ENCODE measurements at regions not wholly inside any gene's neighbourhood (a gene's known extent, or its start where the extent isn't known, plus 50 kb on each side); places are given as distances from the start of the nearest gene placed in this dataset.
A peak's percentile ranks its signal among the peaks of the same experiment; 100 is the strongest.
"Not testable (repeated sequence)": the region's sequence is repeated elsewhere in the genome, so short reads cannot be mapped to it uniquely, and the experiment has no call there.

DNA sequence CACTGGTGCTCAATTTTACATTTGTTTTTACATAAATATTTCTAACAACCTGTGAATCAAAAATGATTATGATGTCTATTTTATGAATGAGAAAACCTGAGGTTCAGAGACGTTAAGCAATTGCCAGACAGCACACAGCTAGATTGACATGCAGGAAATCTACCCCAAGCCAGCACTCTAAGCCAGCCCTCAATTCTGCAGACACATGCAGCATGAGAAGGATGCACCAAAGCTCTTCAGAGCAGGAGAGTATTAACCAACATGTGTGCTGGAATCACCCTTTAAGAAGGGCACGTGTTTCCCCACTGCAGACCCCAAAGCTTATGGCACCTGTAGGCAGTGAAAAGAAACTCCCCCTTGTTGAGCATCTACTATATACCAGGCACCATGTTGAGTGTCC, 126.1 kb upstream of the ARHGEF3 start:
- DNase-seq (ENCODE audit: low read depth in 2 of 2, low spot score in 1 of 2) = no peak

DNA sequence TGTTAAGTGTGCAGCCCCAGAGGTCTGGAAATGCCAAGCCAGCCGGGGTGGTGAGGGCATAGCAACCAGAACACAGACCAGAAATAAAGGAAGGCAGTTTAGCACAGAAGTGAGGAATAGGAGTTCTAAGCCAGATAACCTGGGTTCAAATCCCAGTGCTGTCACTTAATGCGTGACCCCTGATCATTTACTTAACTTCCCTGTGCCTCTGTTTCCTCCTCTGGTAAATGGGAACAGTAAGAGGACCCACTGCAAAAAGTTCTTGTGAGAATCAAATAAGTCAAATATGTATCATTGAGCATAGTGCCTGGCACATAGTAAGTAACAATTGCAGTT, 125.2 kb upstream of the ARHGEF3 start:
- DNase-seq (ENCODE audit: low read depth in 2 of 2, low spot score in 1 of 2) = no peak

DNA sequence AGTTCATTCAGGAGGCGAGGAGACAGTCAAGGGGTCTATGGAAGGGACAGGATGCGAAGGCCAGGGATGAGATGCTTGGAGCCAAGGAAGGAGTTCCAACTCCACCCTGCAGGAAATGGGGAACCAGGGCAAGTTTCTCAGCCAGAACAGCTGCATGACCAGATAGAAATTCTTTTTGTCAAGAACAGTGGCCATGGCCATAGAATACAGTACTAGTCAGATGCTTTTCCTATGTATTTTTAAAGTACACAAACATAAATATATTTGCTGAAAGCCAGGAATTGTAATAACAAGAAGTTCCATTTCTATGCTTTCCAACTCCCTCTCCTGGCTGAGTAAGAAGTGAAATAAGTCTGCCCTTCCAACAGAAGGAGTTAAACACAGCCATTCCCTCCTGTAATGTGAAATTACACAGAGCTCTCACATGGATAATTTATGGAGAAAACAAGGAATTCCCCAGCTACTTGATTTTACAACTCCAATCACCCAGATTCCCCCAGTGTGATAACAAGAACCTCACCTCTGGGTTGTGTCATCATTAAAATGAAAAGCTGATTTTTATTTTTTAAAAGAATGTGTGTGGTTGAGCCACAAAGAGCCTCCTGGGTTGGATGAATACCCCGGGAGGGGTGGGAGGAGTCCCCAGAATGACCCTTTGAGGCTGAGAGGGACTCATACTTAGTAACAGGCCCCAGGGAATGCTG, 124.6 kb upstream of the ARHGEF3 start:
- no peak for DNase-seq (ENCODE audit: low read depth in 2 of 2, low spot score in 1 of 2)

DNA sequence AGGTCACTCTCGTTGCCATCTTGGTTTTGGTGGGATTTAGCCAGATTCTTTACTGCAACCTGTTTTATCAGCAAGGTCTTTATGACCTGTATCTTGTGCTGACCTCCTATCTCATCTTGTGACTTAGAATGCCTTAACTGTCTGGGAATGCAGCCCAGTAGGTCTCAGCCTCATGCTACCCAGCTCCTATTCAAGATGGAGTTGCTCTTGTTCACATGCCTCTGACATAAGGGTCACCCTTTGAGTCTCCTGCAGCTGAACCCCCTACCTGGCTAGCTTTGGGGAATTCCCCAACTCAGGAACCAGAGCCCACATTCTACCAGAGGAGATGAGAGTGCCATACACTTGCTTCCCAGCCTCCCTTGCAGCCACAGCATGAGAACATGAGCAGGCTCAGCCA, 123.0 kb upstream of the ARHGEF3 start:
- not testable (repeated sequence) for DNase-seq (ENCODE audit: low read depth in 2 of 2, low spot score in 1 of 2)

DNA sequence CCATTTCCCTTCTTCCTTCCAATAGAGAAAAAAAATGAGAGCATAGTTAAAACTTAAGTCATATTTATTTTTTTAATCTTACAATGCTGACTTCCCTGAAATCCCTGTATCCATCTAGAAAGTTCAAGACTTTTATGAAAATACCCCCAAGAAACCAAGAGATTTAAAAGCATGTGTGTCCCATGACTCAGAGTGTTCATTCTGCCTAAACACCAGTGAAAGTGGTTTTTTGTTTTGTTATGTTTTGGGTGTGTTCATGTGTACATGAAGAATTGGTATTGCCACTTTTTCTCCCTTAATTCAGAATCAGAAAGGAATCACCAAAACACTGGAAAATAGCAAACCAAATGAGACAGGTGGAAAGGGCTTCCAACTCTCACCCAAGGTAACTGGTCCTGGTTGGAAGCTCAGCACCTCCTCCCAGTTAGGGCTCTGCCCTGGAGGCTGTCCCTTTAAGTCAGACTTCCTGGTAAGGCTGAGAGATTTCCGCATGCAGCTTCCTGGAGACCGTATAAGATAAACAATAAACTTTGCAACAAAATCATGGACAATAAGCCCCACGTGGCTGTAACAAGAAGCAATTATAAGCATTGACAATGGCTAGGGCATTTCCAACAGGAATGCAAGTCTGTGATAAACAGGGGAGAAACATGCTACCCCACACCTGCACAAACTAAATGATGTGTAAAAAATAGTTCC, 121.9 kb upstream of the ARHGEF3 start:
- peak; percentile 6 to 15 for DNase-seq (ENCODE audit: low read depth in 2 of 2, low spot score in 1 of 2)

DNA sequence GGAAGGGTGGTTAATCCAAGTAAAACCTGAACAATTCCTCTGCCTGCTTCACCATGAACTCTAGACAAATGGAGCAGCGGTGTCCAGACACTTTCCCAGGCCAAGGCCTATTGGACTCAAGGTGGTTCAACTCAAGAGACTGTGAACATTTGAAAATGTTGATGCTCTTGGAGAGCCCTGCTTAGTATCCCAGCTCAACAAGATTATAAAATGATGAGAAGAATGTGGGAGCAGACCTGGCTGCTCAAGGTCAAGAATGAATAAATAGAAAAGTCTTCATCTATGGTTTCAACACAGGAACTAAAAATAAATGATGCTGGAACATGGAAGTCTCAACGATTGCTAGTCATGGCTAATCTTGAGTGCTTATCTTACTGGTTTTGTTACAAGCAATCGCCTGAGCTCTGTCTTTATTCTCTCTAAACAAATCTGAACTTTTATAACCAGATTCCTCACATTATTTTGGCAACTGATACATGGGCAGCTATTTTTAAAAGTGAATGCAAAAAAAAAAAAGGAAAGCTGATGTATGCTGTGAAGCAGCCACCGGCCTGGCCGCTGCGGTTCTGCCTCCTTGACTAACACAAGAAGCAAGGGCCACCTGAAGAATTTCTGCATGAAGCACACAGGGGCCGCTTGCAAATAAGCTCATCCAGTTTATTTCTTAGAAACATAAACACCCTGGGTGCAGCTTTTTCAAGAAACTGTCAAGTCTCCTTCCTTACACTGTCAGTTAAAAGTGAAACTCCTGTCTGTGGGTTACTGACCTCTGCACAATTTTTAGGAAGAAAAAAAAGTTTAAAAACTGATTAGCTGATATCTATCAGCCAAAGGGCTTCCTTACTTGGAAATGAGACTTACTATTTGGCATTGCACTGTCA, 120.1 kb upstream of the ARHGEF3 start:
- no peak for DNase-seq (ENCODE audit: low read depth in 2 of 2, low spot score in 1 of 2)

DNA sequence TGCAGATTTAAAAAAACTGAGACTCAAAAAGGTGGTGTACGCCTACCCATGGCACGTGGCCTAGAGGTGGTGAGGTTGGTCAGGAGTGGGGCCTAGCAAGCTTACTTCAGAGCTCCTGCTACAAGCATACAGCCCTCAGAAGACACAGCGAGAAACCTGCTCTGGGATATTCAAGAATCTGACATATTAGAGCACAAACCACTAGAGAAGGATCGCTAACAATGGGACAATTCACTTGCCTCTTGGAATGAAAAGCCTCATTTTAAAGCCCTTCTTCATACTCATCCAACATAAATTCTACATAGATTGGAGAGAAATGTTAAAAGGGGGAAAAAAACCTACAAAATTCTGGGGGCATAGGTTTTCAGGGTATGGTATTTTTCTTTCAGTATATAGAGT, 118.0 kb upstream of the ARHGEF3 start:
- DNase-seq (ENCODE audit: low read depth in 2 of 2, low spot score in 1 of 2) = no peak

DNA sequence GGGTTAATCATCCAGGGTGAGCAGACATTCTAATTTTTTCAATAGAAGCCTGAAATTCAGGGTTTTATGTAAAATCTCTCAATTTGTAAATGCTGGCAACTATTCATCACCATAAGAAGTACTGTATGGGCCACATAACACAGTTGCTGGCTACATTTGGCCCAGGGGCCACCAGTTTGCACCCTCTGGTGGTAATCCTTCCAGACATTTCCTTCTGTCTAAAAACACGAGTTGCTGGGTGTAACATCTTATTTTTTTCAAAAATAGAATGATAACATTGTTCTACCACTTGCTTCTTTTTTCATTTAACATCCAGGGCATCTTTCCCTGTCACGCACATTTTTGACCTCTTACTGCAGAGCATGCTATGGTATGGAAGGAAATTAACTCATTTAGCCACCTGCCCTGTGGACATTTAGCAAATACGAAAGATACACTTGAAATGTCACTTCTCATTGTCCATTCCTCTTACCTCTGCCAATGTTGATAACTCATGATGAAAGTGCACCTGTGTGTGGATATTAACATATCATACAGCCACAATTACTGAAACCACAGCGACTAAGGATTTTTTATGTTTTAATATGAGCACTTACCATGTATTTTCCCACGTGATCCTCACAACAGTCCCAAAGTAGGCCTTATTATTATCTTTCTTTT, 117.5 kb upstream of the ARHGEF3 start:
- no peak for DNase-seq (ENCODE audit: low read depth in 2 of 2, low spot score in 1 of 2)

DNA sequence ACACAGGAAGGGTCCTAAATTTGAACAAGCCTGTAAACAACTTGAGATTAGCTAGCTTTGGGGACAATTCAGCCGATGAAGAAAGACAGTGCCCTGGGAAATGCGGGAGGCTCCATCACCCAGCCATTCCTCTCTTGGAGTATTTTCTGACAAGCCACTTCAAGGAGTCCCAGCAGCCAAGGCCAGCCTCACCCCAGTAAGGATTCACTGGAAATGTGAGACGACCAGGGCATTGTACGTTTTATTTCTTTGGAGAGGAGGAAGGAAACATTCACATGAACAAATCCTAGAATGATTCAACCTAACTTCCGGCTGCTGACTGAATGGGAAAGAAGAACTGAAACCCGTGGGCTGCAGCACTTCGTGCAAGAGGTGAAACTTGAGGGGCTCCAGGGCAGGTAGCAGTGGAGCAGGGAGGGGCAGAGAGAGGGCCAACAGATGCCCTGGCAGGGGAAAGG, 116.4 kb upstream of the ARHGEF3 start:
- DNase-seq (ENCODE audit: low read depth in 2 of 2, low spot score in 1 of 2) = no peak

DNA sequence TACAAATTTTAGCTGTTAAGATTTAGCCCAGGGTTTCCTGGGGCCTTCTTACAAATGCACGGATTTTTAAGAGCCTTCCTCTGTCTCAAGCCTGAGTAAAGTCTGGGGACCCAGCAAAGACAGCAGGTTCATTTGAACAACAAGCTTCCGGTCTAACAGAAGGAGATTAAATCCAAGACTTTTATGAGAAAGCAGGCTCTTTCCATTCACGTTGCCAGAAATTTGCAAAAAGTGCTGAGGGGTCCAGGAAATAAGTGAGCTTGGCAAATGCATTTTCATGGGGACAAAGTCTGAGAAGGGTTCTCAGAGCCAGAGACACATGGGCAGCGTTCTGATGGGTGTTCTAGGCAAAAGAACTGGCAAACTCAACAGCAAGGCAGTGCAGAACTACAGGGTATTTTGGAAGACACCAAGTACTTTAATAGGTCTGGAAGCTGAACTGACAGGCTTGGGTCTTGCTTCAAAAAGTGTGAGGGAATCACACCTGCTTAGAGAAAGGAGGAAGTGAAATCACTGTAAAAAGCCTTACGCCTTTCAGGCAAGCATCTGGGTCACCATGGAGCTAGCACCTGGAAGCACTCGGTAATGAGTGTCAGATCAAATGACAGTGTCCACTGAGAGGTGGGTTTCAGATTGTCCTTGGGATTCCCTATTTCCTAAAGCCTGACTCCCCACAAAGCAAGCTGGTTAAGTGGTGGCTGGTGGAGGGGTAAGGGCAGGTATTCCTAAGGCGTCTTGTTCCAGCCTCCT, 115.8 kb upstream of the ARHGEF3 start:
- no peak for DNase-seq (ENCODE audit: low read depth in 2 of 2, low spot score in 1 of 2)

DNA sequence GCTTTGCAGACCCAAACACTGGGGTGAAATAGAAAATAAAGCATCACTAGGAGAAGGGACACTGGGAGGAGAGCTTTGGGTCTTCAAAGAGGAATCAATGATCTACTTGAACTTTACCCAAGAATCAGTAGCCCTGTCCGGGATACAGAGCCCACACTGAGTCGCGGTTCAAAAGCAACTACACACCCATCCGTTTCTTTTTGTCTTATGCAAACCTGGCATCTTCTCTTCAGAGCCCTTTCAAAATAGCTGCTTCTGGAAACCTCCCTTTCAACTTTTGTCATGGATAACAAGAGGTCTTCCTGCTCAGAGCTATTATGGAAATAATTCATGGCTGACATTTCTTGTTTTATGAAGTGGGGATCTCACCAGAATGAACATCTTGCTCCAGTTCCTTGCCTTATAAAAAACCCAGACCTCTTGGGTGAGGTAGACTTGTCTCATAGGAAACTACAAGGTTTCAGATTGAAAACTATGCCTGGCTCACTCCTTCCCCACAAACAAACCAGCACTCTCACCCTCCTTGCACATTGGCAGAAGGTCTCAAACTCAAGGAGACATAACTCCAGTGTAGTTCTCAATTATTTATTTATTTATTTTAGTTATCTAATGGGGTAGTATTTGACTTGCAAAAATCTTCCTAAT, 115.1 kb upstream of the ARHGEF3 start:
- DNase-seq (ENCODE audit: low read depth in 2 of 2, low spot score in 1 of 2) = no peak

DNA sequence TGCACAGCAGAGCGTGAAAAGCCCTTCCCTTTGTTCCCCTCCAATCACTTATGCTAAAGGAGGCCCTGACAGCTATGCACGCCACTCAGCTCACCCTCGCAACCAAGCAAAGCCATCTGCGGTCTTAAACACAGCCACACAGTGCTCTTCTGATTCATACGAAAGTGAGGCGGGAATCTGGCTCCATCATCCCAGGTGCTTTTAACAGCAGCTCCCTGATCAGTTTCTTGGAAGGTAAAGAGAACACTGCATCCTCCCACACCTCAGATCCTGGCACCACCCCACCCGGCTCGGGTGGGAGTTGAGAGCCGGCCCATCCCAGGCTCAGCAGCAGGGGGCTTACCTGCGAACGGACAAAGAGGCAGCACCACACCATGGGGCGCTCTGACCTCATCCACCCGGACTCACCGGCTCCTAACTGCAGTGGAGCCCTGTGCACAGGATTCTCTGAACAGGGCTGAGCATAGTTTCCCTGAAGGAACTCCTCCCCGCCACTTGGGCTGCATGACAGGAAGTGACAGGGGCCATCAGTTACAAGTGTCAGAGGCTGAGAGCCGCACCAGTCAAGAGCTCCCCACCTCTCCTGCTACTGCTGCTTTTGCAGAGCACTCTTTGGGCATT, 114.3 kb upstream of the ARHGEF3 start:
- peak; percentile 36 to 40 for DNase-seq (ENCODE audit: low read depth in 2 of 2, low spot score in 1 of 2)

DNA sequence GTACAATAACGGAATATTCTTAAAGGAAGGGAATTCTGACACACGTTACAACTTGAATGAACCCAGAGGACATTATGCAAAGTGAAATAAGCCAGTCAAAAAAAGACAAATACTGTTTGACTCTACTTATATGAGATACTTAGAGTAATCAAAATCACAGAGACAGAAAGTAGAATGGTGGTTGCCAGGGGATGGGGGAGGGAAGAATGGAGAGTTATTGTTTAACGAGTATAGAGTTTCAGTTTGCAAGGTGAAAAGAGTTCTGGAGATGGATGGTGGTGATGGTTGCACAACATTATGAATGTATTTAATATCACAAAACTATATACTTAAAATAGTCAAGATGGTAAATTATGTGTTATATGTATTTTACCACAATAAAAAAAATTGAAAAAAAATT, 112.9 kb upstream of the ARHGEF3 start:
- DNase-seq (ENCODE audit: low read depth in 2 of 2, low spot score in 1 of 2) = no peak

DNA sequence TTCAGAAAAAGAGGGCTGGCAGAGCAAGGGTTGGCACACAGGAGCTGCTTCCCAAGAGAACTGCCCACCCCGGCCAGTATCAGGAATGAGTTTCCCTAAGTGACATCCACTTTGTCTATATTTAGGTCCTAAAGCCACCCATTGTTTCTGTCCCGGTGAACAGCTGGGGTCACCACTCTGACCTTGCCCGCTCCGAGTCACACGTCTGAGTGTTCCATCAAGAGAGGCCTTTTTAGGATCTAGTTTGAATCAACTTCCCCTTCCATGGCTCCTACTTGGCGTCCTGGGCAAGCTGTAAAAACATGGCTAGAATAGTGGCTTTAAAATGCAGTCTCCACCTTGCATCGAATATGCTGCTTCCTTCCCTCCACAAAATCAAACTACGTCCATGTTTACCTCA, 109.6 kb upstream of the ARHGEF3 start:
- no peak for DNase-seq (ENCODE audit: low read depth in 2 of 2, low spot score in 1 of 2)

DNA sequence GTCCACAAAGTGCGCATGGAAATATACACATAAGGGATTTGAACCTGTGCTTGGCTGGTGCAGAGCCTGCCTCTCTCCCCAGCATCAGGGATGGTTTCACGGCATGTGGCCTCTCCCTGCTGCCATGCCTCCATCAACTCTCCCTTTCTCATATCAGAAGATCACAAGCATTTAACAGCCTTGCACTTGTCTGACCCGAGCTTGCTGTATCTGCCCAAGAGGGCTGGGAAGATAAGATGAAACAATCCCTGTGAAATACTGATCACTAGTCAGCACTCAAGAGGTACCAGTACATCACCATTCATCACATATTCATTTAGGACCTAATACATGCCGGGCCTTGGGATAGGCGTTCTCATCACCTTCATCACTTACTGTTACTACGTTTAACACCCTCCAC, 107.6 kb upstream of the ARHGEF3 start:
- DNase-seq (ENCODE audit: low read depth in 2 of 2, low spot score in 1 of 2) = no peak

DNA sequence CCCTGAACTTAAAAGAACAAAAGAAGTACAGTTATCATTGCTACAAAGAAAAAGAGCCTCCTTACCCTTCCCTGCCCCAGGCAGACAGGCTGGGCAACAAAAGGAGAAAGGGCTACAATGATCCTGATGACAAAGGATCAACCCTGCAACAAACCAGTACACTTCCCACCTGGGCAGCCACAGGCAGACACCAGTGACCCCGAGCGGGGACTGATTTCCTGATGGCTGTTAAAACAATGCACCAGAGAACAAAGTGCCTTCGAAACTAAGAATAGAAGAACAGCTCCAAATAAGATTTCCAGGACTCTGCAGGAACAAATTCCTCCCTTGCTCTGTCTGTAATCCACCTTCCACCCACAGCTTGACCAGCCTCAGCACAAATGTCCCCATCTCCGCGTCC, 106.3 kb upstream of the ARHGEF3 start:
- DNase-seq (ENCODE audit: low read depth in 2 of 2, low spot score in 1 of 2) = no peak

DNA sequence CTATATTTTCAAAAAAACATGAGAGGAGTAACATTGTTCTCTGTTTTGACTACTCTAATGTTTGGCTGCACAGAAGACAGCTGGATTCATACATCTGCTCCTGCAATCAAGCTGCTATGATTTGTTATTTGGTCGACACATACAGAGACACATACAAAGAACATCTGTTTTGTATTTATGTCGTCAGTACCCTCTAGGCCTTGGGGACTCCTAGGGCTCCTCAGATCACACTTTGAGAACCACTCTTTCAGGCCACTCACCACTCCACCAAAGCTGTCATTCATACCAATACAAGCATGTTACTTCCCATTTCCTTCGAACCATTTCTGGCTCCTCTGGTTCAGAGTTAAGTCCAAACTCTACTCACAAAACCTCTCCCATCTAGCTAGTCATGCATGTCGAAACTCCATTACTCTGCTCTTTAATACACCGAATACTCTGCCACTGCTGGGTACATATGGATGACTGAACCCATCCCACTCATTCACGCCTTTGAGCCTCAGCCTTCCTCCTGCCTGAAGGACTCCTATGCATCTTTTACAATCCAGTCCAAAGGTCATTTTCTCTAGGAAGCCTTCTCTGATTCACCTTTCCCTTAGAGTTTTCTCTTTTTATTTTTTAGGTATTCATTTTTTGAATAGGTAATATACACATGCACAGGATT, 102.9 kb upstream of the ARHGEF3 start:
- no peak for DNase-seq (ENCODE audit: low read depth in 2 of 2, low spot score in 1 of 2)

DNA sequence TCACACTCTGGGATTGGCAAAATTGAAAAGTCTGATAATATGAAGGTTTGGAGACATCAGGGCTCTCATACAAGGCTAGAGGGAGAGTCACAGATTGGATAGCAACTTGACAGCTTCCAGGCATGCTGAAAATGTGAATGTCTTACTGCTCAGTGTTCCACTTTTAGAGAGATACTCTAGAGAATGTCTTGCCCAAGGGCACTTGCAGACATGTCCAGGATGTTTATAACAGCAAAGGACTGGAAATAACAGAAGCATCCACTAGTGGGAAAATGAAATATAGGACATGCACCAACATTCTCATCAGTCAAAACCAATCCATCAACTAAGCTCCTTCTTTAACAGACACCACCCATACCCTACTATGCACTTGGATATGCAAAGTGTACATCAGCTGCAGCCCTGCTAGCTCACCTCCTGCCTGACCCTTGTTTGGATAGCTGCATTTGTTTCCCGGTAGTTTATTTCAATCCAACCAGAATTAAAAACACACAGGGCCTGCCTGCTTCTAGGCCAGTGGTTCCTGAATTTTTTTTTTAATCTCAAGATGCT, 101.6 kb upstream of the ARHGEF3 start:
- no peak for DNase-seq (ENCODE audit: low read depth in 2 of 2, low spot score in 1 of 2)
